GM12891 (cell line): ENCODE measurements at regions not wholly inside any gene's neighbourhood (a gene's known extent, or its start where the extent isn't known, plus 50 kb on each side); places are given as distances from the start of the nearest gene placed in this dataset.

Source experiments
- POLR2AphosphoS5 ChIP-seq: IDR thresholded peaks from 2 replicates; pipeline ENCODE4 v1.6.1; 2011; ENCODE audit warnings: low read depth, low read length, control low read depth
- TAF1 ChIP-seq: IDR thresholded peaks from 2 replicates; pipeline ENCODE4 v1.6.1; 2011; ENCODE audit warnings: low read depth, low read length, control low read depth

- no peak for TF ChIP-seq TAF1
- TF ChIP-seq POLR2AphosphoS5 = no peak
Observed at GRCh38 chr11:80331694-80332093, 890.9 kb upstream of the TENM4 start.
